K562 (cell line): ENCODE measurements at regions not wholly inside any gene's neighbourhood (a gene's known extent, or its start where the extent isn't known, plus 50 kb on each side); places are given as distances from the start of the nearest gene placed in this dataset.

Experiments
- BACH1 ChIP-seq: fragments of 200-800 bp; sonication (Bioruptor generic); IDR thresholded peaks from 2 replicates; pipeline ENCODE4 v1.6.1; 2016; ENCODE audit warnings: missing genetic modification characterization, missing compliant biosample characterization
- C11orf30 ChIP-seq: fragments of 450-650 bp; IDR thresholded peaks from 2 replicates; pipeline ENCODE4 v1.6.1; 2016; ENCODE audit warnings: low read depth, mild to moderate bottlenecking
- CUX1 ChIP-seq: fragments of 200-800 bp; sonication (Bioruptor generic); IDR thresholded peaks from 2 replicates; pipeline ENCODE4 v1.6.1; 2016; ENCODE audit warnings: missing genetic modification characterization, missing compliant biosample characterization
- GABPA ChIP-seq: fragments of 200-800 bp; sonication (Bioruptor generic); conservative IDR thresholded peaks from 2 replicates; pipeline ENCODE4 v1.6.1; 2016; ENCODE audit warnings: low read depth, missing genetic modification characterization, missing compliant biosample characterization
- GABPB1 ChIP-seq: sonication (generic); formaldehyde crosslinking; IDR thresholded peaks from 2 replicates; pipeline ENCODE4 v1.8.0; 2022; ENCODE audit warnings: mild to moderate bottlenecking, missing genetic modification reagents
- HCFC1 ChIP-seq: IDR thresholded peaks from 2 replicates; pipeline ENCODE4 v1.6.1; 2012; ENCODE audit warnings: low read depth, low read length, improper control_type of control experiment
- HIVEP1 ChIP-seq: fragments of 250-450 bp; sonication (Bioruptor Pico); IDR thresholded peaks from 2 replicates; pipeline ENCODE4 v1.4.0; 2020; ENCODE audit warnings: mild to moderate bottlenecking
- HNRNPL ChIP-seq: fragments of 200-400 bp; formaldehyde crosslinking; IDR thresholded peaks from 2 replicates; pipeline ENCODE4 v1.6.1; 2017; ENCODE audit warnings: low read depth, mild to moderate bottlenecking, low read length
- IFI16 ChIP-seq: fragments of 250-450 bp; sonication (Bioruptor Pico); IDR thresholded peaks from 2 replicates; pipeline ENCODE4 v2.1.2; 2022; ENCODE audit warnings: mild to moderate bottlenecking, inconsistent platforms
- ILK ChIP-seq: fragments of 450-650 bp; IDR thresholded peaks from 2 replicates; pipeline ENCODE4 v1.6.1; 2016; ENCODE audit warnings: missing genetic modification characterization, low read depth, mild to moderate bottlenecking, missing compliant biosample characterization, moderate library complexity, borderline replicate concordance
- KAT8 ChIP-seq: fragments of 450-650 bp; IDR thresholded peaks from 2 replicates; pipeline ENCODE4 v1.6.1; 2016; ENCODE audit warnings: low read depth, mild to moderate bottlenecking
- NFE2L1 ChIP-seq: fragments of 450-650 bp; IDR thresholded peaks from 2 replicates; pipeline ENCODE4 v1.6.1; 2016; ENCODE audit warnings: missing genetic modification characterization, low read depth, mild to moderate bottlenecking, missing compliant biosample characterization, moderate library complexity, borderline replicate concordance
- NFIC ChIP-seq: fragments of 450-650 bp; IDR thresholded peaks from 2 replicates; pipeline ENCODE4 v1.6.1; 2017; ENCODE audit warnings: mild to moderate bottlenecking, inconsistent platforms
- PHB2 ChIP-seq: fragments of 450-650 bp; IDR thresholded peaks from 2 replicates; pipeline ENCODE4 v1.6.1; 2017; ENCODE audit warnings: low read depth
- RHOXF2B ChIP-seq: fragments of 250-450 bp; sonication (Bioruptor Pico); conservative IDR thresholded peaks from 2 replicates; pipeline ENCODE4 v1.5.1; 2021
- SMARCB1 ChIP-seq: IDR thresholded peaks from 2 replicates; pipeline ENCODE4 v1.6.1; 2011; ENCODE audit warnings: improper control_type of control experiment, low read depth; ENCODE audit not compliant: insufficient read length
- SREBF1 ChIP-seq: fragments of 150-350 bp; IDR thresholded peaks from 2 replicates; pipeline ENCODE4 v1.6.1; 2014; ENCODE audit warnings: antibody characterized with exemption, low read depth, low read length, borderline replicate concordance
- ZFPM2 ChIP-seq: fragments of 250-450 bp; sonication (Bioruptor Pico); IDR thresholded peaks from 2 replicates; pipeline ENCODE4 v1.5.1; 2022; ENCODE audit warnings: mild to moderate bottlenecking
- ZKSCAN3 ChIP-seq: fragments of 250-450 bp; sonication (Bioruptor Pico); IDR thresholded peaks from 2 replicates; pipeline ENCODE4 v1.4.0; 2020
- ZKSCAN8 ChIP-seq: fragments of 200-800 bp; sonication (Bioruptor generic); IDR thresholded peaks from 2 replicates; pipeline ENCODE4 v1.6.1; 2016; ENCODE audit warnings: missing genetic modification characterization, missing compliant biosample characterization
- ZNF133 ChIP-seq: fragments of 250-450 bp; sonication (Bioruptor Pico); IDR thresholded peaks from 2 replicates; pipeline ENCODE4 v1.4.0; 2020; ENCODE audit warnings: mild to moderate bottlenecking
- ZNF311 ChIP-seq: fragments of 250-450 bp; sonication (Bioruptor Pico); IDR thresholded peaks from 2 replicates; pipeline ENCODE4 v1.4.0; 2020; ENCODE audit warnings: mild to moderate bottlenecking, moderate library complexity
- ZNF586 ChIP-seq: fragments of 450-650 bp; formaldehyde crosslinking; conservative IDR thresholded peaks from 2 replicates; pipeline ENCODE4 v1.4.0; 2020; ENCODE audit warnings: mild to moderate bottlenecking, moderate library complexity
- ZNF668 ChIP-seq: fragments of 250-450 bp; sonication (Bioruptor Pico); IDR thresholded peaks from 2 replicates; pipeline ENCODE4 v1.8.0; 2022; ENCODE audit warnings: mild to moderate bottlenecking, inconsistent platforms
- TF ChIP-seq, protein P1 (sequence below): fragments of 450-650 bp; IDR thresholded peaks from one replicate; pipeline ENCODE4 v1.6.1; 2018; ENCODE audit warnings: mild to moderate bottlenecking, moderate library complexity; ENCODE audit not compliant: partially characterized antibody

- TF ChIP-seq C11orf30 (no peak), ZKSCAN3 (CRISPR knock-in tag) (peak; percentile 61; the same call in 1 of the 2 replicates), RHOXF2B (CRISPR knock-in tag) (peak; percentile 90), ZKSCAN8 (peak; percentile 95), IFI16 (peak; percentile 91), SREBF1 (no peak), GABPA (tag) (0 out of 2 replicates have a peak, but pooled peaks have one; percentile 26), HIVEP1 (peak; percentile 88), NFE2L1 (peak; percentile 72), PHB2 (no peak), HCFC1 (no peak), NFIC (peak; percentile 70), ZNF668 (CRISPR knock-in tag) (peak; percentile 99), SMARCB1 (no peak), ZFPM2 (peak; percentile 85; the same call in 1 of the 2 replicates), KAT8 (no peak), ZNF586 (CRISPR knock-in tag) (peak; percentile 91), ILK (tag) (peak; percentile 96), HNRNPL (no peak), GABPB1 (CRISPR knock-in tag) (no peak), ZNF133 (CRISPR knock-in tag) (peak; percentile 91; the same call in 1 of the 2 replicates), ZNF311 (CRISPR knock-in tag) (peak; percentile 97), CUX1 (CRISPR knock-in tag) (peak; percentile 98), BACH1 (tag) (peak; percentile 97)
- TF ChIP-seq, protein P1, sequence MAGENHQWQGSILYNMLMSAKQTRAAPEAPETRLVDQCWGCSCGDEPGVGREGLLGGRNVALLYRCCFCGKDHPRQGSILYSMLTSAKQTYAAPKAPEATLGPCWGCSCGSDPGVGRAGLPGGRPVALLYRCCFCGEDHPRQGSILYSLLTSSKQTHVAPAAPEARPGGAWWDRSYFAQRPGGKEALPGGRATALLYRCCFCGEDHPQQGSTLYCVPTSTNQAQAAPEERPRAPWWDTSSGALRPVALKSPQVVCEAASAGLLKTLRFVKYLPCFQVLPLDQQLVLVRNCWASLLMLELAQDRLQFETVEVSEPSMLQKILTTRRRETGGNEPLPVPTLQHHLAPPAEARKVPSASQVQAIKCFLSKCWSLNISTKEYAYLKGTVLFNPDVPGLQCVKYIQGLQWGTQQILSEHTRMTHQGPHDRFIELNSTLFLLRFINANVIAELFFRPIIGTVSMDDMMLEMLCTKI = no peak
Observed at GRCh38 chr7:84821671-84822534, 365.0 kb downstream of the SEMA3D start (continued).
